ENCODE measurements at regions not wholly inside any gene's neighbourhood (a gene's known extent, or its start where the extent isn't known, plus 50 kb on each side); places are given as distances from the start of the nearest gene placed in this dataset.

GRCh38 chr1:101147381-101147780, 89.4 kb upstream of the S1PR1 start:
- DNase-seq (no peak), ATAC-seq (no peak)
- Mint-ChIP-seq H3K27ac (no peak overlapping the region), H3K36me3 (no peaks in the 10 kb centered on the region), H3K27me3 (no peaks in the 10 kb centered on the region), H3K4me1 (peaks cover 2% of the 10 kb centered on the region), H3K9me3 (ENCODE audit: low read depth) (no peaks in the 10 kb centered on the region), H3K4me3 (no peak overlapping the region)
- CTCF ChIA-PET = interaction anchor here (1.0 to 1.3 kb wide), 2 partner anchors 10 to 89 kb away, joined by 3 read pairs; partner anchors contain the start of gene S1PR1

DNA sequence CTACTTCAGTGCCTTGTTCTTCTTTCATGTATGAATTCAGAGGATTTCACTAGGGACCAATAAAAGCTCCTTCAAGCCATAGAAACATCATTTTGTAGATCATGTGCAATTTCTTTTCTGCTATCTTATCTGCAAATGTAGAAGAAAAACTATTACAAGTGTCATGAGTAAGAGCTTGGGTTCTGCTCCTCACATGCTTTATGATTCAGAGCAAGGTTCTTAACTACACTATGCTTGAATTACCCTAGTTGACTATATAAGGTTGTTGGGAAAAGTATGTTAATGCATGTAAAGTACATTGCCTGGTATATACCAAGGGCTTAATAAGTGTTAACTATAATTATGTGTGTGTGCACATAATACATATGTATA, 91.4 kb upstream of the S1PR1 start:
- Mint-ChIP-seq H3K9me3 (ENCODE audit: low read depth) (no peaks in the 10 kb centered on the region), H3K4me1 (peaks cover 2% of the 10 kb centered on the region), H3K27ac (no peak overlapping the region), H3K4me3 (no peak overlapping the region), H3K36me3 (no peaks in the 10 kb centered on the region), H3K27me3 (no peaks in the 10 kb centered on the region)
- CTCF ChIA-PET = interaction anchor here (1.4 to 1.6 kb wide), 2 partner anchors 137 to 143 kb away, joined by 4 read pairs; no protein-coding TSS in a partner anchor
- DNase-seq (no peak), ATAC-seq (no peak)

GRCh38 chr1:101144671-101145448, 92.0 kb upstream of the S1PR1 start:
- no peak overlapping the region for H3K4me3 Mint-ChIP-seq

DNA sequence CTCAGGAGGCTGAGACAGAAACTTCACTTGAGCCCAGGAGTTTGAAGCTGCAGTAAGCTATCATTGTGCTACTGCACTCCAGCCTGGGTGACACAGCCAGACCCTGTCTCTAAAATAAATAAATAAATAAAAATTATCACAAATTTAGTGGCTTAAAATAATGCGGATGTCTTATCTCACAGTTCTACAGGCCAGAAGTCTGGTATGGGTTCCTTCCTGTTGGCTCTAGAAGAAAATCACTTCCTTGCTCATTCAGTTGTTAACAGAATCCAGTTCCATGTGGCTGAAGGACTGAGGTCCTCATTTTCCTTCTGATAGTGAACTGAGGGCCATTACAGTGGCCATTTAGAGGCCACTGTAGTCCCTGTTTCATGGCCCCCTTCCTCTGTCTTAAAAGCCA, 94.6 kb upstream of the S1PR1 start:
- CTCF ChIA-PET = no interaction called here
- H3K36me3 Mint-ChIP-seq = no peaks in the 10 kb centered on the region
- ATAC-seq = no peak
- no peak overlapping the region for H3K27ac Mint-ChIP-seq
- DNase-seq = no peak
- H3K4me3 Mint-ChIP-seq = no peak overlapping the region
- no peaks in the 10 kb centered on the region for H3K9me3 Mint-ChIP-seq (ENCODE audit: low read depth)
- no peaks in the 10 kb centered on the region for H3K27me3 Mint-ChIP-seq
- H3K4me1 Mint-ChIP-seq = peaks cover 18% of the 10 kb centered on the region

More at GRCh38 chr1:101144671-101145448, 92.0 kb upstream of the S1PR1 start:
- no peak for ATAC-seq
- no peaks in the 10 kb centered on the region for H3K27me3 Mint-ChIP-seq
- no peaks in the 10 kb centered on the region for H3K36me3 Mint-ChIP-seq
- H3K9me3 Mint-ChIP-seq (ENCODE audit: low read depth) = no peaks in the 10 kb centered on the region
- H3K4me1 Mint-ChIP-seq = peaks cover 7% of the 10 kb centered on the region
- no peak for DNase-seq
- CTCF ChIA-PET = interaction anchor here (0.5 to 1.6 kb wide), 3 partner anchors 137 to 1061 kb away, joined by 3 to 4 read pairs (median 4); no protein-coding TSS in a partner anchor
- no peak overlapping the region for H3K27ac Mint-ChIP-seq

DNA sequence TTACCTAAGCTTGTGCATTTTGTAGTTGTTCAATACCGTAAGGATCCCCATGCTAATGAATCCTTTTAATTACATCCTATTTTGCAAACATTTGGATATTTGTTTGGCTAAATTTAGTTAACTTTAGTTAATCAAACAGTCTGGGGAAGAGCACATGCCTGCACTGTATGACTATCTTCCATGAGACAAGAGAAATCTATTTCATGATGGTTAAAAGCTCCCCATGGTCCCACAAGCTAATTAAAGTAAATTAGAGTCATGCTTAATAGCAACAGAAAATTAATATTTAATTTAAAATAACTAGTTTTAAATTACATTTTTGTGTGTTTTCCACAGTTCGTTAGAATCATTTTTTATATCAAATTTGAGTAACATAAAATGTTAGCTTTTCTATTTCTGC, 95.4 kb upstream of the S1PR1 start:
- no peak overlapping the region for H3K4me3 Mint-ChIP-seq
- H3K27me3 Mint-ChIP-seq = no peaks in the 10 kb centered on the region
- ATAC-seq (no peak), DNase-seq (no peak)
- H3K9me3 Mint-ChIP-seq (ENCODE audit: low read depth) = no peaks in the 10 kb centered on the region
- peaks cover 27% of the 10 kb centered on the region for H3K4me1 Mint-ChIP-seq
- H3K27ac Mint-ChIP-seq = no peak overlapping the region
- H3K36me3 Mint-ChIP-seq = no peaks in the 10 kb centered on the region
- CTCF ChIA-PET = interaction anchor here (1.0 to 1.3 kb wide), 2 partner anchors 23 to 94 kb away, joined by 3 to 5 read pairs; no protein-coding TSS in a partner anchor

GRCh38 chr1:101139821-101140718, 96.7 kb upstream of the S1PR1 start:
- no peak for DNase-seq
- H3K9me3 Mint-ChIP-seq (ENCODE audit: low read depth) = no peaks in the 10 kb centered on the region
- H3K36me3 Mint-ChIP-seq = no peaks in the 10 kb centered on the region
- CTCF ChIA-PET = interaction anchor here (0.8 to 2.1 kb wide), 5 partner anchors 10 to 148 kb away, joined by 3 to 8 read pairs (median 6); no protein-coding TSS in a partner anchor
- no peak for ATAC-seq
- peaks cover 33% of the 10 kb centered on the region for H3K4me1 Mint-ChIP-seq
- H3K27ac Mint-ChIP-seq = no peak overlapping the region
- H3K27me3 Mint-ChIP-seq = no peaks in the 10 kb centered on the region
- no peak overlapping the region for H3K4me3 Mint-ChIP-seq

DNA sequence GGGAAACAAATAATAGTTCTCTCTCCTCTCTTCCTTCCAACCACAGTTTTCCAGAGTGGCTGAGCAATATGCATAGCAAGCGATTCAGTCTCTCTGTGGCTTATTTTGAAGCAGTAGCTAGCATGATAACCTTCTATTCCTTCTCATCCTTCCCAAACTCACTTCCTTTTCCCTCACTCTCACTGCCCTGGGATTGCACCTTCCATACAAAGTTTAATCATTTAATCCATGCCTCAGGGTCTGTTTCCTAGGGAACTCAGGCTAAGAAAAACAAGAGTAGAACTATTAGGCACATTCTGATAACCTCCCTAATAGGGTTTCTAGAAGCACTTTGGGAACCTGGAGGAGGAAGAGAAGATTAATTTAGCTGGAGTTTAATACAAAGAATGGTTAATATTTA, 97.7 kb upstream of the S1PR1 start:
- ATAC-seq (no peak), DNase-seq (no peak)
- Mint-ChIP-seq H3K27me3 (no peaks in the 10 kb centered on the region), H3K27ac (no peak overlapping the region), H3K4me3 (no peak overlapping the region), H3K36me3 (no peaks in the 10 kb centered on the region), H3K9me3 (ENCODE audit: low read depth) (no peaks in the 10 kb centered on the region), H3K4me1 (peaks cover 42% of the 10 kb centered on the region)
- CTCF ChIA-PET = interaction anchor here (0.8 to 2.1 kb wide), 5 partner anchors 9 to 149 kb away, joined by 3 to 8 read pairs (median 7); no protein-coding TSS in a partner anchor

DNA sequence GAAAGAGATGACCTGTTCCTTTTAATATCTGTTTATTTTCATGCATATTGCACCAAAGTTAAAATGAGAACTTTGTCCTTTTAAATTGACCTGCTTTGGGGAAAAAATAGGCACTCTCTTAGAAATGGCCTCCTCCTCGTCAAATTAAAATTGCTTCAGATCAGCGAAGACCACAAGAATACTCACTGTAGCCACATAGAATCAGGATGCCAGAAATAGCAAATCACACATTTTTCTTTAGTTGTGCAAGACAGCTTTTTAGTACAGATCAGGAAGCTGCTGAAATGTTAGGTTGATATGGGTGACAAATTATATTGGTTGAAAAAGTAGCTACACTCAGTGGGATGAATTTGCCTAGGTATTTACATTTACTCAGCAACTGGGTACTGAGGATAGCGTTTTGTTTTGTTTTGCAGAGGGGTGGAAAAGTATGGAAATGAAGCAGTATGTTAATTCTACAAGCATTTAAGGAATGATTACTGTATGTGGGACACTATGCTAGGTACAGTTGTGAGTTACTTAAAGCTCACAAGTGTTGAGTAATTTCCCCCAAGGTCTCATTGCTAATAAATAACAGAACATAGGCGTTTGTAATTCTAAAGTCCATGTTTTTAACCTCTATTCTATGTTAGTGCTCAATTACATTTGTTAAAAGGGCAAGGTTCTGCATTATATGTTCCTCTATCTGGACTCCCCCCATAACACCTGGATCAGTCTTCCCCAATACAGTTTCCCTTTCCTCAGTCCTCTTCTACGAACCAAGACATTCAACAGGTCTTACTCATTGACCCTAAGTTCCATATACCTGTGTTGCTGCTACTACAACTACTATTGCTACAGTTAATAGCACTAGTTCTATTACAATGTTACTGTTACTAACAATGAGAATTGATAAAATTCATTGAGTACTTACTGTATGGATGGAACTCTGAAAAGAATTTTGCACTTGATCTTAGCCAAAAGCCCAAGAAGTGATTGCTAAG, 99.4 kb upstream of the S1PR1 start:
- CTCF ChIA-PET = interaction anchor here (0.7 to 5.0 kb wide), 15 partner anchors 9 to 210 kb away, joined by 3 to 39 read pairs (median 5); no protein-coding TSS in a partner anchor
- ATAC-seq (peak; percentile 56), DNase-seq (no peak)
- no peaks in the 10 kb centered on the region for H3K9me3 Mint-ChIP-seq (ENCODE audit: low read depth)
- no peaks in the 10 kb centered on the region for H3K27me3 Mint-ChIP-seq
- H3K4me3 Mint-ChIP-seq = peak overlapping the region; percentile 0
- H3K27ac Mint-ChIP-seq = peak overlapping the region; percentile 65
- no peaks in the 10 kb centered on the region for H3K36me3 Mint-ChIP-seq
- H3K4me1 Mint-ChIP-seq = peaks cover 42% of the 10 kb centered on the region

DNA sequence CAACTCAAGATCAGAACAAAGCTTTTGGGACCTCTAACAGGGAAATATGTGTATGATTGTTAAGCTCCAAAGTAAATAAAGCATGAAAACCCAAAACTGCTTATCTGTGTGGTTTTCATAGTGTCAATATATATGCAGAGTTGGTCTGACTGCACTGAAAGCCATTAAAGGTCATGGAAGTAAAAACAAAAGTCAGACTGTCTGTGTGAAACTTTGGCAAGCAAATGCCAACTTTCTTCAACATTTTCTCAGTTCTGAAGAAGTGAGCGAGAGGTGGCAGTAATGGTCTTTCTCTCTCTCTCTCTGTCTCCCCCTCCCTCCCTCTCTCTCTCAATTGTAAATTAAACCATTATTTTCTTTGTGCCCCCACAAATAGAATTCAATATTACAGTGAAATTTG, 100.1 kb upstream of the S1PR1 start:
- no peaks in the 10 kb centered on the region for H3K36me3 Mint-ChIP-seq

GRCh38 chr1:101136271-101136670, 100.5 kb upstream of the S1PR1 start:
- H3K27me3 Mint-ChIP-seq = no peaks in the 10 kb centered on the region
- DNase-seq (no peak), ATAC-seq (no peak)
- CTCF ChIA-PET = interaction anchor here (0.6 to 5.0 kb wide), 12 partner anchors 8 to 187 kb away, joined by 3 to 39 read pairs (median 5); no protein-coding TSS in a partner anchor
- H3K4me1 Mint-ChIP-seq = peaks cover 46% of the 10 kb centered on the region
- H3K36me3 Mint-ChIP-seq = no peaks in the 10 kb centered on the region
- no peak overlapping the region for H3K4me3 Mint-ChIP-seq
- H3K27ac Mint-ChIP-seq = no peak overlapping the region
- no peaks in the 10 kb centered on the region for H3K9me3 Mint-ChIP-seq (ENCODE audit: low read depth)

More for the DNA sequence above, 100.1 kb upstream of the S1PR1 start:
- DNase-seq (no peak), ATAC-seq (peak; percentile 82)
- Mint-ChIP-seq H3K27me3 (no peaks in the 10 kb centered on the region), H3K9me3 (ENCODE audit: low read depth) (no peaks in the 10 kb centered on the region), H3K27ac (peak overlapping the region; percentile 65), H3K4me3 (peak overlapping the region; percentile 0), H3K4me1 (peaks cover 42% of the 10 kb centered on the region)
- CTCF ChIA-PET = interaction anchor here (0.6 to 5.0 kb wide), 14 partner anchors 8 to 188 kb away, joined by 3 to 39 read pairs (median 5); no protein-coding TSS in a partner anchor

DNA sequence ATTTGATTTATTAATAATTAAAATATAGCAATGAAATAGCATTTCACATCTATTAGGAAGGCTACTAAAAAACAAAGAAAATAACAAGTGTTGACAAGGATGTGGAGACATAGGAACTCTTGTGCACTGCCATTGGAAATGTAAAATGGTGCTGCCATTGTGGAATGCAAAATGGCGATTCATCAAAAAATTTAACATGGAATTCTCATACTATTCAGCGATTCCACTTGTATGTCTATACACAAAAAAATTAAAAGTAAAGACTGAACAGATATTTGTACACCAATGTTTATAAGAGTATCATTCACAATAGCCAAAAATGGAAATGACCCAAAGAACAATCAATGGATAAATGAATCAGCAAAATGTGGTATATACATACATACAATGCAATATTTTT, 101.3 kb upstream of the S1PR1 start:
- Mint-ChIP-seq H3K9me3 (ENCODE audit: low read depth) (no peaks in the 10 kb centered on the region), H3K27me3 (no peaks in the 10 kb centered on the region), H3K27ac (no peak overlapping the region), H3K36me3 (no peaks in the 10 kb centered on the region), H3K4me1 (peaks cover 52% of the 10 kb centered on the region), H3K4me3 (no peak overlapping the region)
- ATAC-seq = no peak
- CTCF ChIA-PET = interaction anchor here (0.5 to 5.0 kb wide), 6 partner anchors 103 to 222 kb away, joined by 3 to 39 read pairs (median 6); no protein-coding TSS in a partner anchor
- no peak for DNase-seq

- Mint-ChIP-seq H3K4me1 (peaks cover 49% of the 10 kb centered on the region), H3K9me3 (ENCODE audit: low read depth) (no peaks in the 10 kb centered on the region), H3K27me3 (no peaks in the 10 kb centered on the region), H3K27ac (no peak overlapping the region), H3K4me3 (no peak overlapping the region), H3K36me3 (no peaks in the 10 kb centered on the region)
- DNase-seq (no peak), ATAC-seq (no peak)
- CTCF ChIA-PET = interaction anchor here (1.3 to 2.0 kb wide), 3 partner anchors 8 to 157 kb away, joined by 4 to 6 read pairs (median 4); no protein-coding TSS in a partner anchor
Measured at GRCh38 chr1:101131239-101131843, 105.5 kb upstream of the S1PR1 start.
